Lower leg skin (tissue), 4 donors: ENCODE measurements at regions not wholly inside any gene's neighbourhood (a gene's known extent, or its start where the extent isn't known, plus 50 kb on each side); places are given as distances from the start of the nearest gene placed in this dataset.

ENCODE experiments used
- DNase-seq, 2 donors: peaks; one replicate each; pipeline ENCODE4 v3.0.0-alpha.2; 2019; ENCODE audit warnings: low spot score in 2 of 2
- H3K4me3 ChIP-seq: fragments of 200-600 bp; sonication (generic); 2 replicates; pipeline ENCODE4 v1.5.1; 2017; ENCODE audit warnings: mild to moderate bottlenecking, low read depth; ENCODE audit not compliant: poor library complexity, severe bottlenecking
- POLR2A ChIP-seq, 2 donors: fragments of 450-650 bp; IDR thresholded peaks; one replicate each; pipeline ENCODE4 v1.6.1; 2016 to 2017; ENCODE audit warnings: antibody characterized with exemption in 2 of 2, mild to moderate bottlenecking in 1 of 2, moderate library complexity in 1 of 2
- WGBS, 2 donors: methylation state at CpG; one replicate each; pipeline ENCODE4 v1.1.5; 2018; 5-methylcytosine and 5-hydroxymethylcytosine counted together
- intact Hi-C: fragments of 100-400 bp; cut with DNase I; formaldehyde crosslinking; loops from one replicate; pipeline ENCODE4 v1.15.0; 2023; ENCODE audit warnings: low total_unique reads
- TF ChIP-seq, protein P1 (sequence below), 3 donors: fragments of 450-650 bp; IDR thresholded peaks; one replicate each; pipeline ENCODE4 v1.5.1; 2016; ENCODE audit warnings: antibody characterized with exemption in 3 of 3, mild to moderate bottlenecking in 3 of 3, moderate library complexity in 2 of 3

DNA sequence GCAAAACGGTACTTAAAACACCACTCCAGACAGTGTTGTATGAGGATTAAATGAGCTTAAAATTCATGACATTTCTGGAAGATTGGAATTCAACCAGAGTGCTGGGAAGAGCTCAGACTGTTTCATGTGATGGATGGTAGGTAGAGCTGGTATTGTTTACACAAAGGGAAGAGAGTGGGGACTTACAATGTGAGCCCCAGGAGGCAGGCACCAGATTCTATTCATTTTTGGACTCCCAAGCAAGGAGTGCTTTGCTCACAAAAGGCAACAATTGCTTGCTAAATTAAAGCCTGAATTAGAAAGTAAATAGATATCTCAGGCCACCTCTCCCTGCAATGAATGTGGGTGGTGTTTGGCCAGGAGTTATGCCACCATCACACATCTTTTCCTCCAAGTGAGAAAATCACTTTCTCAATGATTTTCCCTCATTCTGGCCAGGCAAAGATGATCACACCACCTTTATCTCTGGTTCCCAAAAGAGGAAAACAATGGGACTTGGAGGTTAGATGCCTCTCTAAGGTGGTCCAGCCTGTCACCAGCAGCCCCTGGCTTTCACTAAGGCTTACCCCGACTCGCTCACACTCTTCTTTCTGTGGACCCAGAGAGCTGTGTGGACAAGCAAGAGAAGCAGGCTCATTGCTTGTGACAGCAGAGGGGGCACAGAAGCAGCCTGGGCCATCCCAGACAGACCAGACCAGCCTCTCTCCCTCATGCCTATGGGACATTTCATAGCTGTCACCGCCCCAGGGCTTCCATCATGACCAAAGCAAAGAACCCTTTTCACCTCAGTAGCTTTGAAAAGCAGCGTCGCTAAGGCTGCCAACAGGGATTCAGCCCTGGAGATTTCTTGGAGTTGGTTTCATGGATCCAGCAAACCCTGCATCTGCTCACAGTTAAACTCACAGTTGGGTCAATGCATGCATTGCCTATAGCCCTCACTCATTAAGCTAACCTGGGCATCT lies 63.5 kb upstream of the DRD2 start:
- intact Hi-C loops = no loop called here
- 84 to 86% methylated on average over 6 of the region's 6 CpGs for WGBS, 2 donors
- no peak overlapping the region for H3K4me3 ChIP-seq
- TF ChIP-seq POLR2A (IDR thresholded peaks at IDR 0.05) = no peak
- no peak for DNase-seq

DNA sequence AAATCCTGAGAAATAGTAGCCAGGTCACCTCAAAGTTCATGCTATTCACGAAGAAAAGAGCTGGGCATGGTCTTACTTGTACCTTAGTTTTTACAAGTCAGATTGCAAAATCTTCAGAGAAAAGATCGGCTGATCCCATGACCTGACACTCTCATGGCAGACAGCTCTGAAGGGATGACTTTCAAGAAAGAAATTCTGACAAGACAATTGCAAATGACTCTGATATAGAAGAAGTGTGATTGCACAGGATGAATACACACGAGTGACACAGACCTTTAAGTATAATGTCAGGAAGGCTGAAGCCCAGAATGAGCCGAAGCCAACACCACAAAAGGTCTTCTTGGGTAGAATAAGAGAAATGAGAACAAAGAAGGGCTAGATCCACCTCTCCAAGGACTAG lies 59.4 kb upstream of the DRD2 start:
- intact Hi-C loops = no loop called here
- TF ChIP-seq, protein P1, sequence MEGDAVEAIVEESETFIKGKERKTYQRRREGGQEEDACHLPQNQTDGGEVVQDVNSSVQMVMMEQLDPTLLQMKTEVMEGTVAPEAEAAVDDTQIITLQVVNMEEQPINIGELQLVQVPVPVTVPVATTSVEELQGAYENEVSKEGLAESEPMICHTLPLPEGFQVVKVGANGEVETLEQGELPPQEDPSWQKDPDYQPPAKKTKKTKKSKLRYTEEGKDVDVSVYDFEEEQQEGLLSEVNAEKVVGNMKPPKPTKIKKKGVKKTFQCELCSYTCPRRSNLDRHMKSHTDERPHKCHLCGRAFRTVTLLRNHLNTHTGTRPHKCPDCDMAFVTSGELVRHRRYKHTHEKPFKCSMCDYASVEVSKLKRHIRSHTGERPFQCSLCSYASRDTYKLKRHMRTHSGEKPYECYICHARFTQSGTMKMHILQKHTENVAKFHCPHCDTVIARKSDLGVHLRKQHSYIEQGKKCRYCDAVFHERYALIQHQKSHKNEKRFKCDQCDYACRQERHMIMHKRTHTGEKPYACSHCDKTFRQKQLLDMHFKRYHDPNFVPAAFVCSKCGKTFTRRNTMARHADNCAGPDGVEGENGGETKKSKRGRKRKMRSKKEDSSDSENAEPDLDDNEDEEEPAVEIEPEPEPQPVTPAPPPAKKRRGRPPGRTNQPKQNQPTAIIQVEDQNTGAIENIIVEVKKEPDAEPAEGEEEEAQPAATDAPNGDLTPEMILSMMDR (IDR thresholded peaks at IDR 0.05) = no peak
- no peak for TF ChIP-seq POLR2A (IDR thresholded peaks at IDR 0.05)
- no peak overlapping the region for H3K4me3 ChIP-seq
- no peak for DNase-seq
- WGBS, 2 donors = 62 to 63% methylated on average over 4 of the region's 4 CpGs

DNA sequence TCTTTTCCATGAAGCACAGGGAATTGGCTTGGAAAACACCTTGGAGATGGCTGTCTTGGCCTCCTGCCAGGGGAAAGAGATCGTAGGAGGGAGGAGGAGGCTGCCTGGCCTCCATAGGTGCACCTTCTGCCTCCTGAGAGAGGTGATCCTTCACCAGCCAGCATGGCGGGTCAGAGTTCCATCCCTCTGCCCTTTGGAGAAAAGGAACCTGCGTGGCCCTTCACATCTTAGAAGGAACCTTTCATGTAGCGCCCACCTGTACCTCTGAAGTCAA lies 58.2 kb upstream of the DRD2 start:
- 68 to 71% methylated on average over 4 of the region's 4 CpGs for WGBS, 2 donors
- no peak overlapping the region for H3K4me3 ChIP-seq
- intact Hi-C loops = no loop called here
- DNase-seq = no peak
- TF ChIP-seq, protein P1 (IDR thresholded peaks at IDR 0.05) = no peak
- TF ChIP-seq POLR2A (IDR thresholded peaks at IDR 0.05) = no peak

DNA sequence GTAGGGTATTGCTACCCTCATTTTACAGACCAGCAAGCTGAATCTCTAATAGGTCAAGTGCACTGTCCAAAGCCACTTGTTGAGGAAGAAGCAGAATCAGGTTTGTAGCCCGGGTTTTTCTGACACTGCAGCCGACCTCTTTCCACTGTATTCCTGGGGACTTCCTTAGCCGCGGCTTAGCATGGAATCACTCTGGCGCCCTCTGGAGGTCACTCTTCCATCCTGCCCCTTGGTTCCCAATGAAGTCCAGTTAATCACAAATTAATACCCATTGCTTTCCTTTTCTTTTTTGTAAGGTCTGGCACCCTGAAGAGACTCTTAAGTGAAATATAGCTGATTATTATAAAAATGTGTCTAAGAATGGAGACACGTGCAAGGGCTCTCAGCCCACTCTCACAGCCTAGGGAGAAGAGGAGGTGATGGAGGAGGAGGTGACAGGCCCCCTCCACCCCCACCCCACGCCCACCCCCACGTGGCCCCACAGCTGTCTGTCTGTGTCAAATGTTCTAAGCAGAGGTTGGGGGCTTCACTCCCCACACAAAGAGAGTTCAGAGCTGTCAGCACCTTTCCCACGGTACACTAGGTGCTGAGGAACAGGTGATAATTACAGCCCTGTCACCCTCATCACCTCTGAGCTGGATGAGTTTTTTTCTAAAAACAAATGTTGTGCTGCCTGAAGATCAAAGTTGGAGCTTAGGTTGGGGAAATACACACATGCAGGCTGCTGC lies 57.7 kb upstream of the DRD2 start:
- intact Hi-C loops = no loop called here
- WGBS, 2 donors = 6 to 10% methylated on average over 9 of the region's 9 CpGs
- peak; percentile 71 to 94 for DNase-seq

DNA sequence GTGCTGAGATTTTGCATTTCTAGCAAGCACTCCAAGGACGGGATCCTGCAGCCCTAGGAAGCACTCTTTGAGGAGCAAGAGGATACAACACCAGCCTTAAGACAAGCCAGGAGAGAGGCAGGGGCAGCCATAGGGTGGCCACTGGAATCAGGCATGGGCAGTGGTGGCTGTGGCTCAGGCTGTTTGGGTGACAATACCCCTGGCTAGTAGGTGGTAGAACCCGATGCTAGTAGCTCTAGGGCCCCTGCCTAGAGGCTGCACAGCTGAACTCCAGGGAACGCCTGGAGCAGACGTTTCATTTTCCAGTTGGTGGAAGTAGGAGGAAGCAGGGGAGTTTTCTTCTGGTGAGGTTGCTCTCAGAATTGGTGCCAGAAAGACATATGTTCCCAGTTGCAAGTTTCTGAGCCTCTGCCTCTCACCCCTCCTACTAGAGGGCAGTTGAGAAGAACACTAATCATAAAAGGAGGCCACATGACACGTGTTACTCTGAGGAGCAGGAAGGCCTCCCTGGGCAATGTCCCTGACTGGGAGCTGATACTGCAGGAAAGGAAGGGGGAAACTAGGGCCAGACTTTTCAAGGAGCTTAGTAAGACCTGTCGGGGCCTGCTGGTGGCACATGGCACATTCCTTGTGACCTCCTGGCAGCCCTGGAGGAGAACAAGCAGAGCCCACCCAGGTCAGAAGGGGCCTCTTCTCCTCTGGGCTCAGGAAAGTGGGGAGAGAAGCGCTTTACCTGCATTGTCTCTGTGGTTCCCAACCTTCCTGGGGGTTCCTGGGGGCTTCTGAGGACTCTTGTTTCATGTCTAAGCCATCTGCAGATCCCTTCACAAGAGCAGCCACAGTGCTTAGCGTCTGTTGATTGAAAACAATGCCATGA lies 56.6 kb upstream of the DRD2 start:
- no peak for TF ChIP-seq POLR2A (IDR thresholded peaks at IDR 0.05)
- TF ChIP-seq, protein P1 (IDR thresholded peaks at IDR 0.05) = no peak
- no peak overlapping the region for H3K4me3 ChIP-seq
- WGBS, 2 donors = 55 to 60% methylated on average over 8 of the region's 8 CpGs
- no peak for DNase-seq
- intact Hi-C loops = no loop called here

More for the DNA sequence above, 57.7 kb upstream of the DRD2 start:
- TF ChIP-seq, protein P1 (IDR thresholded peaks at IDR 0.05) = no peak
- TF ChIP-seq POLR2A (IDR thresholded peaks at IDR 0.05) = no peak
- H3K4me3 ChIP-seq = no peak overlapping the region
